ENCODE measurements at regions not wholly inside any gene's neighbourhood (a gene's known extent, or its start where the extent isn't known, plus 50 kb on each side); places are given as distances from the start of the nearest gene placed in this dataset.

DNA sequence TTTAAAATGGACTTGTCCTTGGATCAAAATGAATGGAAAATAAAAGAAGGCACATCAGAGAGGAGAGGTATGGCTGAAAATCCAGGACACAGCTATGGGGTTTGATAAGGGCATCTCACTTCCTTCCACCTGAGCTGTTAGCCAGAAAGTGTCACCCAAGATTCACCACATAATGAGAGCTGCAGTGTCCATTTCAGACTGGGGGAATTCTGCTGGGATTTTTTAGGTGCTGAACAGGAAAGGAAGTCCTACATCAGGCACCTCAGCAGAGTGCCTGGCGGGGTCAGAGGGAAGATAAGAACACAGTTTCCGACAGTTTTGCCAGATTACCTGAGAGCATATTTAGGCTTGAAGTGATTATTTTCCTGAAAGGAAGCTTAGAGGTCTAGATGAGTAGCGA is 187.6 kb upstream of the HNMT start:
- Histone ChIP-seq H3K4me3 (ENCODE audit: low read length) (no peak overlapping the region), H3K4me1 (ENCODE audit: control insufficient read depth, insufficient read depth, low read length) (no peaks in the 10 kb centered on the region), H3K27me3 (ENCODE audit: control insufficient read depth, insufficient read depth, low read length) (no peaks in the 10 kb centered on the region), H3K36me3 (ENCODE audit: control insufficient read depth, insufficient read depth, low read length) (no peaks in the 10 kb centered on the region), H3K27ac (ENCODE audit: low read length) (no peak overlapping the region), H3K9me3 (ENCODE audit: control insufficient read depth, low read depth, low read length) (no peaks in the 10 kb centered on the region)
- WGBS (ENCODE audit: insufficient coverage, low lambda C conversion rate) = 100% methylated on average over 1 of the region's 3 CpGs
- no peak for DNase-seq

DNA sequence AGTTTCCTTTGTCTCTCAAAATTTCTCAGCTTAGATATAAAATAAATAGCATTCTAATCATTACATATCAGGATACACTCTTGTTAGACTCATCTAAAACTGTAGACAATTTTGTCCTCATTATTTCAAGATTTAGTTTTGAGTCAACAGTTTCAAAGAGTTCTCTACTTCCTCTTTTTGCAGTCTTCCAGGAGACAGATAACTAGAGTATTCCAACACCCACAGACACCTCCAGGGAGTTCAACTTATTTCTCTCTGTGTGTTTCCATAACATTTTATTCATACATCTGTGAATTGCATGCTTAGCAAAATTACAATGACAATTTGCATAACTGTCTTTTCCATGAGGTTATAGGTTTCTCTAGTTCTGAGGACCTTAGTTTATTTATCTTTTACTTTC is 166.6 kb upstream of the HNMT start:
- Histone ChIP-seq H3K36me3 (ENCODE audit: control insufficient read depth, insufficient read depth, low read length) (no peaks in the 10 kb centered on the region), H3K9me3 (ENCODE audit: control insufficient read depth, low read depth, low read length) (no peaks in the 10 kb centered on the region), H3K27me3 (ENCODE audit: control insufficient read depth, insufficient read depth, low read length) (no peaks in the 10 kb centered on the region), H3K4me1 (ENCODE audit: control insufficient read depth, insufficient read depth, low read length) (no peaks in the 10 kb centered on the region), H3K4me3 (ENCODE audit: low read length) (no peak overlapping the region), H3K27ac (ENCODE audit: low read length) (no peak overlapping the region)
- no peak for DNase-seq

DNA sequence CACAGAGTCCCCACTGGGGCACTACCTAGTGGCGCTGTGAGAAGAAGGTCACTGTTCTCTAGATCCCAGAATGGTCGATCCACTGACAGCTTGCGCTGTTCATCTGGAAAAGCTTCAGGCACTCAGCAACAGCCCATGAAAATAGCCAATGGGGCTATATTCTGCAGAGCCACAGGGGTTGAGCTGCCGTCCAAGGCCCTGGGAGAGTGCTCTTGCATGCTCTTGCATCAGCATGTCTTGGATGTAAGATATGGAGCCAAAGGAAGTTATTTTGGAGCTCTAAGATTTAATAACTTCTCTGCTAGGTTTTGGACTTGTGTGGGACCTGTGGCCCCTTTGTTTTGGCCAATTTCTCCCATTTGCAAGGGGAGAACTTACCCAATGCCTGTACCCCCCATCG is 164.7 kb upstream of the HNMT start:
- H3K9me3 ChIP-seq (ENCODE audit: control insufficient read depth, low read depth, low read length) = no peaks in the 10 kb centered on the region
- no peaks in the 10 kb centered on the region for H3K36me3 ChIP-seq (ENCODE audit: control insufficient read depth, insufficient read depth, low read length)
- H3K27me3 ChIP-seq (ENCODE audit: control insufficient read depth, insufficient read depth, low read length) = no peaks in the 10 kb centered on the region
- no peak for DNase-seq
- H3K4me1 ChIP-seq (ENCODE audit: control insufficient read depth, insufficient read depth, low read length) = no peaks in the 10 kb centered on the region
- H3K27ac ChIP-seq (ENCODE audit: low read length) = no peak overlapping the region
- H3K4me3 ChIP-seq (ENCODE audit: low read length) = no peak overlapping the region
- WGBS (ENCODE audit: insufficient coverage, low lambda C conversion rate) = 83% methylated on average over 1 of the region's 5 CpGs

DNA sequence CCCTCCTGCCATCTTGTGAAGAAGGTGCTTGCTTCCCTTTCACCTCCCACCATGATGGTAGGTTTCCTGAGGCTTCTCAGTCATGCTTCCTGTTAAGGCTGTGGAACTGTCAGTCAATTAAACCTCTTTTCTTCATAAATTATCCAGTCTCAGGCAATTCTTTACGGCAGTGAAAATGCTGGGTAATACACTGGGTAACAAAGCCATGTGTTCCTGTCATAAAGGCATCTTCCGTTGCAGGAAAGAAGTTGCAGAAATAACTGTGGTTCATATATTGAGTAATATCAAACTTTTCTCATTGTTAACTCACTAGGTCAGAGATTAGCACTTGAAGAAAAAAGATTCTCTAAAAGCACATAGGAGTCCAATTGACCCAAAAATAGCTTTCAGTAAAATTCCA is 163.9 kb upstream of the HNMT start:
- Histone ChIP-seq H3K27me3 (ENCODE audit: control insufficient read depth, insufficient read depth, low read length) (no peaks in the 10 kb centered on the region), H3K9me3 (ENCODE audit: control insufficient read depth, low read depth, low read length) (no peaks in the 10 kb centered on the region), H3K27ac (ENCODE audit: low read length) (no peak overlapping the region), H3K4me3 (ENCODE audit: low read length) (no peak overlapping the region), H3K4me1 (ENCODE audit: control insufficient read depth, insufficient read depth, low read length) (no peaks in the 10 kb centered on the region), H3K36me3 (ENCODE audit: control insufficient read depth, insufficient read depth, low read length) (no peaks in the 10 kb centered on the region)
- no CpG with 5 or more reads among the region's 2 CpGs for WGBS (ENCODE audit: insufficient coverage, low lambda C conversion rate)
- no peak for DNase-seq

DNA sequence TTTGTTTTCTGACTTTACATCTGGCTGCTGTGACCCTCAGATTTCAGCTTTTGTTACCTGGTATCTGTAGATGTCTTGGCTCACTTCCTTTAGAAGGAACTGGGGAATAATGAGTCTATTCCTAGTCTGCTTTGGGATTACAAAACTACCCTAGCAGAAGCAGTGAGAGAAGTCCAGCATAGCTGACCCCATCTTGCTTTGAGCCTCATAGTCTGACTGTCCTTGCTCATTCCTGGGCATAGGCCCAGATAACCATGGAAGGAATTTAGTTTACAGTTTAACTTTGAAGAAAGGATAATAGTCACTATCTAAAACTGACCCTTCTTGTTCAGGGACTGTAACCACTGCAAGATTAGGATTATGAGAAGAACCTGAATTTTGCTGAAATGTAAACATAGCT is 163.0 kb upstream of the HNMT start:
- Histone ChIP-seq H3K9me3 (ENCODE audit: control insufficient read depth, low read depth, low read length) (no peaks in the 10 kb centered on the region), H3K4me3 (ENCODE audit: low read length) (no peak overlapping the region), H3K27me3 (ENCODE audit: control insufficient read depth, insufficient read depth, low read length) (no peaks in the 10 kb centered on the region), H3K4me1 (ENCODE audit: control insufficient read depth, insufficient read depth, low read length) (no peaks in the 10 kb centered on the region), H3K36me3 (ENCODE audit: control insufficient read depth, insufficient read depth, low read length) (no peaks in the 10 kb centered on the region), H3K27ac (ENCODE audit: low read length) (no peak overlapping the region)
- DNase-seq = no peak

GRCh38 chr2:137802038-137802437 is 162.2 kb upstream of the HNMT start:
- DNase-seq = no peak
- H3K9me3 ChIP-seq (ENCODE audit: control insufficient read depth, low read depth, low read length) = no peaks in the 10 kb centered on the region
- H3K4me1 ChIP-seq (ENCODE audit: control insufficient read depth, insufficient read depth, low read length) = no peaks in the 10 kb centered on the region
- no peaks in the 10 kb centered on the region for H3K27me3 ChIP-seq (ENCODE audit: control insufficient read depth, insufficient read depth, low read length)
- H3K36me3 ChIP-seq (ENCODE audit: control insufficient read depth, insufficient read depth, low read length) = no peaks in the 10 kb centered on the region
- H3K27ac ChIP-seq (ENCODE audit: low read length) = no peak overlapping the region
- 100% methylated on average over 1 of the region's 1 CpG for WGBS (ENCODE audit: insufficient coverage, low lambda C conversion rate)
- no peak overlapping the region for H3K4me3 ChIP-seq (ENCODE audit: low read length)

GRCh38 chr2:137806068-137806805 is 158.0 kb upstream of the HNMT start:
- Histone ChIP-seq H3K4me1 (ENCODE audit: control insufficient read depth, insufficient read depth, low read length) (no peaks in the 10 kb centered on the region), H3K27ac (ENCODE audit: low read length) (no peak overlapping the region), H3K4me3 (ENCODE audit: low read length) (no peak overlapping the region), H3K9me3 (ENCODE audit: control insufficient read depth, low read depth, low read length) (no peaks in the 10 kb centered on the region), H3K27me3 (ENCODE audit: control insufficient read depth, insufficient read depth, low read length) (no peaks in the 10 kb centered on the region), H3K36me3 (ENCODE audit: control insufficient read depth, insufficient read depth, low read length) (no peaks in the 10 kb centered on the region)
- no peak for DNase-seq
- no CpG with 5 or more reads among the region's 1 CpG for WGBS (ENCODE audit: insufficient coverage, low lambda C conversion rate)

GRCh38 chr2:137809252-137809651 is 155.0 kb upstream of the HNMT start:
- H3K9me3 ChIP-seq (ENCODE audit: control insufficient read depth, low read depth, low read length) = no peaks in the 10 kb centered on the region
- DNase-seq = no peak
- WGBS (ENCODE audit: insufficient coverage, low lambda C conversion rate) = 86% methylated on average over 1 of the region's 1 CpG

DNA sequence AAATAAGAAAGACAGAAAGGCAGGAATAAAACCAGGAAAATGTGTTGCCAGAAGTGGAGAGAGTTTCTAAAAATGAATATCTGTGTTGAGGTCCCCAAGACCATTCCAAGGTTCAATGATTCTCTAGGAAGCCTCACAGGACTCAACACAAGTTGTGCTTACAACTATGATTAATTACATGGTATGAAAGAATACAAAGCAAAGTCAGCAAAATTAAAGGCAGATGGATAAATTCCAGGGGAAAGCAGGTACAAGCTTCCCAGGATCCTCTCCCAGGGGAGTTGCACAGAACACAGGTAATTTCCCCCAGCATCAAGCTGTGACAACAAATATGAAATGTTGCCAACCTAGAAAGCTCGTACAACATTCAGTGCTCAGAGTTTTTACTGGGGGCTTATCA is 154.4 kb upstream of the HNMT start:
- H3K27ac ChIP-seq (ENCODE audit: low read length) = no peak overlapping the region
- no CpG with 5 or more reads among the region's 1 CpG for WGBS (ENCODE audit: insufficient coverage, low lambda C conversion rate)
- H3K36me3 ChIP-seq (ENCODE audit: control insufficient read depth, insufficient read depth, low read length) = no peaks in the 10 kb centered on the region
- no peak for DNase-seq
- H3K4me3 ChIP-seq (ENCODE audit: low read length) = no peak overlapping the region
- no peaks in the 10 kb centered on the region for H3K9me3 ChIP-seq (ENCODE audit: control insufficient read depth, low read depth, low read length)
- no peaks in the 10 kb centered on the region for H3K27me3 ChIP-seq (ENCODE audit: control insufficient read depth, insufficient read depth, low read length)
- H3K4me1 ChIP-seq (ENCODE audit: control insufficient read depth, insufficient read depth, low read length) = no peaks in the 10 kb centered on the region

More at GRCh38 chr2:137809252-137809651, 155.0 kb upstream of the HNMT start:
- Histone ChIP-seq H3K27ac (ENCODE audit: low read length) (no peak overlapping the region), H3K4me1 (ENCODE audit: control insufficient read depth, insufficient read depth, low read length) (no peaks in the 10 kb centered on the region), H3K4me3 (ENCODE audit: low read length) (no peak overlapping the region), H3K36me3 (ENCODE audit: control insufficient read depth, insufficient read depth, low read length) (no peaks in the 10 kb centered on the region), H3K27me3 (ENCODE audit: control insufficient read depth, insufficient read depth, low read length) (no peaks in the 10 kb centered on the region)

DNA sequence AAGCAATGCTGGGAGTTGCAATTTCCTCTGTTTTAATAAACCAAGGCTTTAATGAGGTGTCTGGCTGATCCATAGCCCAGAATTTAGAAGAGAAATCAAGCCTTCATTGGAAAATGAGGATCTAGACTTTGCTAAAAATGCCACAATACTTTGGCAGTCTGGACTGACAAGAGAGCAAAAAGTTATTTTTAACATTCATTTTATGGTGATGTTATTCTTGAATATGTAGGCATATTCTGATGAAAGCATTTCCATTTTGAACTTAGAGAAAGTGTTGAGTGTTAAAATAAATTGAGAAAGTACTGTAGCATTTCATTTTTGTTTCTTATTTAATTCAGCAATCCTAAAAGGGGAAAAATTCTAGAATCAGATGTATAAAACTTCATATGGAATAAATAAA is 151.8 kb upstream of the HNMT start:
- Histone ChIP-seq H3K27ac (ENCODE audit: low read length) (no peak overlapping the region), H3K4me3 (ENCODE audit: low read length) (no peak overlapping the region), H3K36me3 (ENCODE audit: control insufficient read depth, insufficient read depth, low read length) (no peaks in the 10 kb centered on the region), H3K27me3 (ENCODE audit: control insufficient read depth, insufficient read depth, low read length) (no peaks in the 10 kb centered on the region), H3K9me3 (ENCODE audit: control insufficient read depth, low read depth, low read length) (no peaks in the 10 kb centered on the region), H3K4me1 (ENCODE audit: control insufficient read depth, insufficient read depth, low read length) (no peaks in the 10 kb centered on the region)
- no peak for DNase-seq

GRCh38 chr2:137813176-137813575 is 151.1 kb upstream of the HNMT start:
- no peak overlapping the region for H3K27ac ChIP-seq (ENCODE audit: low read length)
- no peaks in the 10 kb centered on the region for H3K36me3 ChIP-seq (ENCODE audit: control insufficient read depth, insufficient read depth, low read length)
- WGBS (ENCODE audit: insufficient coverage, low lambda C conversion rate) = no CpG with 5 or more reads among the region's 3 CpGs
- H3K4me3 ChIP-seq (ENCODE audit: low read length) = no peak overlapping the region
- no peaks in the 10 kb centered on the region for H3K4me1 ChIP-seq (ENCODE audit: control insufficient read depth, insufficient read depth, low read length)
- no peaks in the 10 kb centered on the region for H3K9me3 ChIP-seq (ENCODE audit: control insufficient read depth, low read depth, low read length)
- H3K27me3 ChIP-seq (ENCODE audit: control insufficient read depth, insufficient read depth, low read length) = no peaks in the 10 kb centered on the region
- no peak for DNase-seq
